ENCODE measurements at regions not wholly inside any gene's neighbourhood (a gene's known extent, or its start where the extent isn't known, plus 50 kb on each side); places are given as distances from the start of the nearest gene placed in this dataset.

DNA sequence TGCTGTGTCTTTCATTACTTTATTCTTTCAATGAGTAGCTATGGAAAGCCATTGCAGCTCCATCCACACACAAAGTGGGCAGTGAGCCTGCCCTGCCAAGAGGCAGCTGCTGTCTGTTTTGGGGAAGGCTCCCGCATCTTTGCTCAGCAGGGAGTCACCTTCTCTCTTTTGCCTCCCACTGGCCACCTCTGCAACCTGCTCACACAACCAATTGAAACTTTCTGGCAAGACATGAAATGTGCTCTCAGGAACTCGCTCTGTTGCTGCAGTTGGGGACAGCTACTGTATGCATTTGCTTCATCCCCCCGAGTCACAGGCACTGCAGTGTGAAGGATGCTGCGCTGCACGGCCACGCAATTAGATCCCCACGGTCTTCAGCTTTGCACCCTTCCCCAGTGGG lies 244.8 kb upstream of the NFE2L3 start:
- Histone ChIP-seq H3K36me3 (no peaks in the 10 kb centered on the region), H3K9me3 (no peaks in the 10 kb centered on the region), H3K4me1 (no peaks in the 10 kb centered on the region), H3K27ac (replicated peaks in 1 of 4) (no peak overlapping the region), H3K4me3 (no peak overlapping the region), H3K27me3 (peaks cover 0 to 18% (median 0%) of the 10 kb centered on the region in 4 donors)
- 82% methylated on average over 7 of the region's 7 CpGs for WGBS
- peak; percentile 68 for DNase-seq (ENCODE audit: extremely low spot score)
- no peak for TF ChIP-seq EP300 (IDR thresholded peaks at IDR 0.05)
- TF ChIP-seq, protein P1, sequence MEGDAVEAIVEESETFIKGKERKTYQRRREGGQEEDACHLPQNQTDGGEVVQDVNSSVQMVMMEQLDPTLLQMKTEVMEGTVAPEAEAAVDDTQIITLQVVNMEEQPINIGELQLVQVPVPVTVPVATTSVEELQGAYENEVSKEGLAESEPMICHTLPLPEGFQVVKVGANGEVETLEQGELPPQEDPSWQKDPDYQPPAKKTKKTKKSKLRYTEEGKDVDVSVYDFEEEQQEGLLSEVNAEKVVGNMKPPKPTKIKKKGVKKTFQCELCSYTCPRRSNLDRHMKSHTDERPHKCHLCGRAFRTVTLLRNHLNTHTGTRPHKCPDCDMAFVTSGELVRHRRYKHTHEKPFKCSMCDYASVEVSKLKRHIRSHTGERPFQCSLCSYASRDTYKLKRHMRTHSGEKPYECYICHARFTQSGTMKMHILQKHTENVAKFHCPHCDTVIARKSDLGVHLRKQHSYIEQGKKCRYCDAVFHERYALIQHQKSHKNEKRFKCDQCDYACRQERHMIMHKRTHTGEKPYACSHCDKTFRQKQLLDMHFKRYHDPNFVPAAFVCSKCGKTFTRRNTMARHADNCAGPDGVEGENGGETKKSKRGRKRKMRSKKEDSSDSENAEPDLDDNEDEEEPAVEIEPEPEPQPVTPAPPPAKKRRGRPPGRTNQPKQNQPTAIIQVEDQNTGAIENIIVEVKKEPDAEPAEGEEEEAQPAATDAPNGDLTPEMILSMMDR (IDR thresholded peaks at IDR 0.05) = no peak
- no peak for TF ChIP-seq POLR2AphosphoS5 (IDR thresholded peaks at IDR 0.05)
- TF ChIP-seq POLR2A (IDR thresholded peaks at IDR 0.05; ENCODE audit: low read depth) = no peak
- intact Hi-C loops (cut with DNase I) = no loop called here

- H3K27me3 ChIP-seq = peaks cover 0 to 18% (median 0%) of the 10 kb centered on the region in 4 donors
- H3K4me1 ChIP-seq = no peaks in the 10 kb centered on the region
- 88% methylated on average over 5 of the region's 5 CpGs for WGBS
- intact Hi-C loops (cut with DNase I) = no loop called here
- H3K27ac ChIP-seq (replicated peaks in 1 of 4) = no peak overlapping the region
- DNase-seq (ENCODE audit: extremely low spot score) = peak; percentile 47
- TF ChIP-seq POLR2A (IDR thresholded peaks at IDR 0.05; ENCODE audit: low read depth) (no peak), POLR2AphosphoS5 (IDR thresholded peaks at IDR 0.05) (no peak), EP300 (IDR thresholded peaks at IDR 0.05) (no peak)
- TF ChIP-seq, protein P1 (IDR thresholded peaks at IDR 0.05) = no peak
- H3K36me3 ChIP-seq = no peaks in the 10 kb centered on the region
- H3K9me3 ChIP-seq = no peaks in the 10 kb centered on the region
- H3K4me3 ChIP-seq = no peak overlapping the region
These were observed 244.3 kb upstream of the NFE2L3 start for GRCh38 chr7:25907731-25908130.

DNA sequence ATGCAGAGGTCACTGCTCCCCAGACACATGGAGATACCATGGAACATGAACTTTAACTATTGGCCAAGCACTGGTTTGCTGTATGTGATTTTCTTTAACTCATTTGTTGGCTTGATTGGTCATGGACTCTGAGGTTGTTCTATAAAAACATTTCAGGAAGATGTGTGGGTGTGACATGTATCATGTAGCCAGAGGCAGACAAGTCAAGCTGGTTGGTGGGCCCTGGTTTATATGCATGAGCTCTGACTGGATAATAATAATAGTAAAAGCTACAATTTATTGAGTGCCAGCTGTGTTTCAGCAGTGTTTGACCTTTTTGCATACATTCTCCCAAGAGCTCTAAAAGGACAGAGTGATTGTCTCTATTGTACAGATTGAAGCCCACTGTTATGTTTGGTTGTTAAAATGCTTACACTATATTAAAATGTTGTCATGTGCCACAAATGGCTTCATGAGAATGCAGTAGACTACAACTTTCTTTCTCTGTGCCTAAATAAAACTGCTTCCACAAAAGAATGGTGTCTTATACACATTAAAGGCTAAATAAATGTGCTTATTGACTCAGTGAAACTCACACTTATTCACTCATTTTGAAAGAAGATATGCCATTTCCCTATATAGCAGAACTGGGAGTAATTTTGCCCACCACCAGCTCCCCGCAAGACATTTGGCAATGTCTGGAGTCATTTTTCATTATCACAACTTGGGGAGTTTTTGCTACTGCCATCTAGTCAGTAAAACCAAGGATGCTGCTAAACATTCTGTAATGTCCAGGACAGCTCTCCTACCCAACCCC lies 243.6 kb upstream of the NFE2L3 start:
- TF ChIP-seq EP300 (IDR thresholded peaks at IDR 0.05) = no peak
- TF ChIP-seq POLR2AphosphoS5 (IDR thresholded peaks at IDR 0.05) = no peak
- TF ChIP-seq, protein P1 (IDR thresholded peaks at IDR 0.05) = no peak
- no peak for TF ChIP-seq POLR2A (IDR thresholded peaks at IDR 0.05; ENCODE audit: low read depth)
- Histone ChIP-seq H3K4me3 (no peak overlapping the region), H3K27me3 (peaks cover 0 to 18% (median 0%) of the 10 kb centered on the region in 4 donors), H3K27ac (replicated peaks in 1 of 4) (no peak overlapping the region), H3K36me3 (no peaks in the 10 kb centered on the region), H3K4me1 (no peaks in the 10 kb centered on the region), H3K9me3 (no peaks in the 10 kb centered on the region)
- DNase-seq (ENCODE audit: extremely low spot score) = peak; percentile 50
- intact Hi-C loops (cut with DNase I) = no loop called here
- 95% methylated on average over 1 of the region's 1 CpG for WGBS

GRCh38 chr7:25911738-25912607 lies 240.0 kb upstream of the NFE2L3 start:
- no peaks in the 10 kb centered on the region for H3K4me1 ChIP-seq
- H3K27me3 ChIP-seq = peaks cover 0 to 29% (median 0%) of the 10 kb centered on the region in 4 donors
- DNase-seq (ENCODE audit: extremely low spot score) = no peak
- no peak overlapping the region for H3K27ac ChIP-seq (replicated peaks in 1 of 4)
- TF ChIP-seq POLR2A (IDR thresholded peaks at IDR 0.05; ENCODE audit: low read depth) = no peak
- TF ChIP-seq, protein P1 (IDR thresholded peaks at IDR 0.05) = no peak
- TF ChIP-seq POLR2AphosphoS5 (IDR thresholded peaks at IDR 0.05) = no peak
- TF ChIP-seq EP300 (IDR thresholded peaks at IDR 0.05) = no peak
- WGBS = 81% methylated on average over 7 of the region's 7 CpGs
- no peak overlapping the region for H3K4me3 ChIP-seq
- no peaks in the 10 kb centered on the region for H3K36me3 ChIP-seq
- intact Hi-C loops (cut with DNase I) = no loop called here
- H3K9me3 ChIP-seq = no peaks in the 10 kb centered on the region
